ENCODE measurements at regions not wholly inside any gene's neighbourhood (a gene's known extent, or its start where the extent isn't known, plus 50 kb on each side); places are given as distances from the start of the nearest gene placed in this dataset.

DNA sequence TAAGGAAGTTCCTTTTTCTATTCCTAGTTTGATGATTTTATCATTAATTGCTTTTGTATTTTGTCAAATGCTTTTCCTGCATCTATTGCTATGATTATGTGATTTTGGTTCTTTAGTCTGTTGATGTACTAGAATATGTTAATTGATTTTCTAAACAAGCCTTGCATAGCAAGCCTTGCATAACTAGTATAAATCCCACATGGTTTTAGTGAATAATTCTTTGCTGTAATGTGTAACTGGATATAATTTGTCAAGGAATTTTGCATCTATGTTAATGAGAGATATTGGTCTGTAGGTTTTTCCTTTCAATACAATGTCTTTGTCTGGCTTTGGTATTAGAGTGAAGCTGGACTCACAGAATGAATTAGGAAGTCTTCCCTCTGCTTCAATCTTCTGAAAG lies 460.2 kb downstream of the LTN1 start:
- TF ChIP-seq TAF1 (IDR thresholded peaks at IDR 0.05; ENCODE audit: low read depth) (no peak), EP300 (IDR thresholded peaks at IDR 0.05; ENCODE audit: borderline replicate concordance) (no peak), EGR1 (IDR thresholded peaks at IDR 0.05) (no peak)

All from Ishikawa (cell line).